Choroid plexus epithelial cell (primary cell): ENCODE measurements at regions not wholly inside any gene's neighbourhood (a gene's known extent, or its start where the extent isn't known, plus 50 kb on each side); places are given as distances from the start of the nearest gene placed in this dataset.

Experiments
- DNase-seq: peaks from one replicate; pipeline ENCODE4 v3.0.0-alpha.2; 2010; ENCODE audit warnings: low read depth
- H3K4me3 ChIP-seq: 2 replicates; pipeline ENCODE4 v1.5.1; 2011; ENCODE audit warnings: low read depth, mild to moderate bottlenecking, control low read depth, low read length, moderate library complexity
- TF ChIP-seq, protein P1 (sequence below): conservative IDR thresholded peaks from 2 replicates; pipeline ENCODE4 v1.5.1; 2011; ENCODE audit warnings: low read depth, mild to moderate bottlenecking, control low read depth, inconsistent platforms, low read length, moderate library complexity

DNA sequence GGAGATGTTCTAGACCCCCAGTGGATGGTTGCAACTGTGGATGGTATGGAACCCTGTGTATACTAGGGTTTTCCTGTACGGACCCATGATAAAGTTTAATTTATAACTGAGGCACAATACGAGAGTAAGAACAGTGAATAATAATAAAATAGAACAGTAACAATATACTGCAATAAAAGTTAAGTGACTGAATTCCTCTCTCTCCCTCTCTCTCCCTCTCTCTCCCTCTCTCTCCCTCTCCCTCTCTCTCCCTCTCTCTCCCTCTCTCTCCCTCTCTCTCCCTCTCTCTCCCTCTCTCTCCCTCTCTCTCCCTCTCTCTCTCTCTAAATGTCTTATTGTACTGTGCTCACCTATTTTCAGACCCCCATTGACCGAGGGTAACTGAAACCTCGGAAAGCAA lies 291.0 kb downstream of the IRF8 start:
- DNase-seq, result no peak
- H3K4me3 ChIP-seq, result no peak overlapping the region
- TF ChIP-seq, protein P1, sequence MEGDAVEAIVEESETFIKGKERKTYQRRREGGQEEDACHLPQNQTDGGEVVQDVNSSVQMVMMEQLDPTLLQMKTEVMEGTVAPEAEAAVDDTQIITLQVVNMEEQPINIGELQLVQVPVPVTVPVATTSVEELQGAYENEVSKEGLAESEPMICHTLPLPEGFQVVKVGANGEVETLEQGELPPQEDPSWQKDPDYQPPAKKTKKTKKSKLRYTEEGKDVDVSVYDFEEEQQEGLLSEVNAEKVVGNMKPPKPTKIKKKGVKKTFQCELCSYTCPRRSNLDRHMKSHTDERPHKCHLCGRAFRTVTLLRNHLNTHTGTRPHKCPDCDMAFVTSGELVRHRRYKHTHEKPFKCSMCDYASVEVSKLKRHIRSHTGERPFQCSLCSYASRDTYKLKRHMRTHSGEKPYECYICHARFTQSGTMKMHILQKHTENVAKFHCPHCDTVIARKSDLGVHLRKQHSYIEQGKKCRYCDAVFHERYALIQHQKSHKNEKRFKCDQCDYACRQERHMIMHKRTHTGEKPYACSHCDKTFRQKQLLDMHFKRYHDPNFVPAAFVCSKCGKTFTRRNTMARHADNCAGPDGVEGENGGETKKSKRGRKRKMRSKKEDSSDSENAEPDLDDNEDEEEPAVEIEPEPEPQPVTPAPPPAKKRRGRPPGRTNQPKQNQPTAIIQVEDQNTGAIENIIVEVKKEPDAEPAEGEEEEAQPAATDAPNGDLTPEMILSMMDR, result no peak

GRCh38 chr16:86191663-86192062 lies 292.7 kb downstream of the IRF8 start:
- TF ChIP-seq, protein P1, result no peak
- DNase-seq, result no peak
- H3K4me3 ChIP-seq, result no peak overlapping the region

- TF ChIP-seq, protein P1, result no peak
- no peak overlapping the region for H3K4me3 ChIP-seq
- DNase-seq, result no peak
These were observed 294.7 kb downstream of the IRF8 start for GRCh38 chr16:86193528-86194193.

- no peak overlapping the region for H3K4me3 ChIP-seq
- no peak for DNase-seq
- TF ChIP-seq, protein P1, result no peak
These were observed 297.1 kb downstream of the IRF8 start for GRCh38 chr16:86195863-86196630.

DNA sequence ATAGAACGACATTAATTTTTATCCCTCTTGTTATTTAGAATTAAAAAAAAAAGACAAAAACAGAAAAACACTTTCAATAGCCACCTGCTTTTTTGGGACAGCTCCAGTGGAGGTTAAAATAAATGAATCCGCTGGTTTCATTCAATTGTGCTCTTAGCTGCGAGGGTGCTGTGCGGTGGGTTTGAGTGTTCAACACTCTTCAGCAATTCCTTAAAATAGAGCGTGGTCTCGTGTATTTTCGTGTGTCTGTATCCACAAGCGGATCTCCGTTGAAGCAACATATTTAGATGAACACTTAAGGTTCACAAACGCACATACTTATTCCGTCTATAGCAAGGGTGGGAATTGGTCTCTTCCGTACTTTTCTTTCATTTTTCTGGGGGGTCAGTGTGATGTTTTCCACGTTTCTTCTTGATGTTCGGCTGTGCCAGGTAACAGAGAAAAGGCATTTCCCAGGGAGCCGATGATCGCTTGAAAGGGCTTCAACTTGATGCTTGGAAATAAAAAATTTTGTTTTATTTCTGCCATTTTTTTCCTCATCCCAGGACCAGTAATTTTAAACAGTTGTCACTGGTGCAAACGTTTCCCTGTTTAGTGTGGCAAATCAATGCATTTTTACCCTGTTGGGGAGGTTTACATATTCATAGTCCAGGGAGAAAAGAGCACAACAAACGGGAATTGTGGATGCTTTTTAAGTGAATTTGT lies 297.9 kb downstream of the IRF8 start:
- TF ChIP-seq, protein P1, result no peak
- DNase-seq, result no peak
- no peak overlapping the region for H3K4me3 ChIP-seq

DNA sequence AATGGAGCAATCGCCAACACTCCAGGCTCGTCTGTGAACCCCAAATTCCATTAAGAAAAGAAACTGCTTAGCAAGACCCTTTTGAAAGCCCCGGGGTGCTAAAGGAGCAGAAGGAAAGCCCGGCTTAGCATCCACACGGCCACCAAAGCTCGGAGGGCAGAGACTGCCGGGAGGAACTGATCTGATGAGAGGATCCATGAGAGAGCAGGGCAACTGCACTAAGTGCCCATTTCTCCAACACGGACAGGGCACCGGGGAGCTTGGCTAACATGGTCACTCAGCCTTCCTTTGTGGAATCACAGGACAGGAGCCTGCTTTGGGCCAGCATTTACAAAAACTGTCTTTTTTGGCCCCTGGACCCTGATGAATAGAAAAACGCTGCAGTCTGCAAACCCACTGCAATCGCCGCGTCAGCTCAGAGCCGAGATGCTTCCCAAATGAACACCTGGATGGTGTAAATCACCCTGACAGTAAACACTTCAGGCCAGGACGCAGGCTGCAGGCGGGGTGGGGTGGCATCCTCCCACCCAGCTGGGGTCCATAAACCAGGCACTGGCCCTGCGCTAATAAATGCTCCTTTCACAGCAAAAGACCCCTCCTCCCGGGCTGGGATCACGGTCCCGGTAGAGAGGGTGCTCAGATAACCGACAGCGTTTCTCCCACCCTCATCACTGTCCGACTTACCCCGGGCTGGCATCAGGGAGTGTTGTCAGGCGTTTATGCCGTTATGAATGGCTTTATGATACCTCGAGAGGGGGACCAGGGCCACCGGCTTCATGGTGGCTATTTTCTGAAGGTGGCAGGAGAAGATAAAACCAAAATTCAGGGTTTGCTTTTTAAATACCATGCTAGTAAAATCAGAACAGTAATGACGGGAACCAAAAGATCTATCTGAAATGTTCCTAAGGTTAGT lies 299.5 kb downstream of the IRF8 start:
- no peak for DNase-seq
- H3K4me3 ChIP-seq, result no peak overlapping the region
- TF ChIP-seq, protein P1, result no peak
